GM12878 (cell line): ENCODE measurements at regions not wholly inside any gene's neighbourhood (a gene's known extent, or its start where the extent isn't known, plus 50 kb on each side); places are given as distances from the start of the nearest gene placed in this dataset.

ENCODE experiments used
- ATAC-seq: fragments of 200-7000 bp; cut with Tn5 transposase; 3 replicates; pipeline ENCODE4 v1.9.1; 2020; ENCODE audit warnings: mild to moderate bottlenecking, moderate library complexity
- BruUV-seq: library from RNA; stranded (reverse); fragments of 400-500 nt; replicated peaks from 2 replicates; lab custom pipeline; 2021; lab: Mats Ljungman, UMichigan
- CTCF ChIA-PET: fragments of 300-600 bp; sonication (Branson Sonifier 250); formaldehyde crosslinking; extraction: SDS; loops from one replicate; lab custom pipeline; 2021; ENCODE audit warnings: inconsistent platforms; lab: Yijun Ruan, JAX
- POLR2A ChIA-PET: fragments of 350-600 bp; formaldehyde crosslinking; extraction: SDS; loops from one replicate; lab custom pipeline; 2021; ENCODE audit warnings: inconsistent platforms; lab: Charles Lee
- RAD21 ChIA-PET: fragments of 300-600 bp; sonication (Branson Sonifier 250); formaldehyde crosslinking; loops from one replicate; lab custom pipeline; 2023; ENCODE audit warnings: antibody characterized with exemption; ENCODE audit not compliant: unreplicated experiment; lab: Charles Lee
- SMC1A ChIA-PET: fragments of 300-600 bp; sonication (Branson Sonifier 250); formaldehyde crosslinking; loops from one replicate; lab custom pipeline; 2023; ENCODE audit not compliant: unreplicated experiment, uncharacterized antibody; lab: Charles Lee
- DNase-seq: peaks from one replicate; pipeline ENCODE4 v3.0.0-alpha.2; 2011; ENCODE audit warnings: low read depth, low spot score
- FAIRE-seq: peaks from 3 replicates; lab custom pipeline; 2011; peaks lifted over from hg19 to GRCh38; lab: Jason Lieb, UNC
- H2AFZ ChIP-seq: 2 replicates; pipeline ENCODE4 v1.6.0; 2011; ENCODE audit warnings: low read depth, low read length, control low read depth; ENCODE audit not compliant: control insufficient read depth
- H3K27ac ChIP-seq: 2 replicates; pipeline ENCODE4 v1.5.1; 2011; ENCODE audit warnings: control low read depth; ENCODE audit not compliant: control insufficient read depth, insufficient read depth
- H3K27me3 ChIP-seq, 2 experiments: replicated peaks in 1 of 2; 2 replicates each; pipeline versions ENCODE4 v1.6.0 to v1.6.1; 2011; ENCODE audit warnings: low read length in 1 of 2; ENCODE audit not compliant: control insufficient read depth in 2 of 2, insufficient read depth in 2 of 2
- H3K36me3 ChIP-seq, 2 experiments: 2 replicates each; pipeline ENCODE4 v1.5.1; 2011; ENCODE audit warnings: low read length in 1 of 2; ENCODE audit not compliant: control insufficient read depth in 2 of 2, insufficient read depth in 2 of 2
- H3K4me1 ChIP-seq: 2 replicates; pipeline ENCODE4 v1.6.1; 2011; ENCODE audit warnings: mild to moderate bottlenecking, low read length, moderate library complexity, mixed read lengths; ENCODE audit not compliant: control insufficient read depth, insufficient read depth
- H3K4me2 ChIP-seq: 2 replicates; pipeline ENCODE4 v1.6.0; 2011; ENCODE audit warnings: control low read depth; ENCODE audit not compliant: control insufficient read depth, insufficient read depth
- H3K4me3 ChIP-seq: fragments of 200-600 bp; sonication (generic); 2 replicates; pipeline ENCODE4 v1.5.1; 2016
- H3K79me2 ChIP-seq: 2 replicates; pipeline ENCODE4 v1.6.0; 2011; ENCODE audit warnings: low read length; ENCODE audit not compliant: control insufficient read depth, insufficient read depth
- H3K9ac ChIP-seq: 2 replicates; pipeline ENCODE4 v1.8.0; 2011; ENCODE audit warnings: low read length, control low read depth, mixed read lengths; ENCODE audit not compliant: control insufficient read depth, insufficient read depth
- H3K9me3 ChIP-seq: replicated peaks from 3 replicates; pipeline ENCODE4 v1.5.1; 2011; ENCODE audit warnings: mild to moderate bottlenecking, low read length; ENCODE audit not compliant: control insufficient read depth, insufficient read depth
- H4K20me1 ChIP-seq: 2 replicates; pipeline ENCODE4 v1.6.0; 2011; ENCODE audit not compliant: control insufficient read depth, insufficient read depth
- CBFB ChIP-seq: IDR thresholded peaks from 2 replicates; pipeline ENCODE4 v1.6.1; 2016; ENCODE audit warnings: antibody characterized with exemption, low read depth
- CEBPB ChIP-seq, 2 experiments: fragments of 150-350 bp in 1 of 2; IDR thresholded peaks; 2 replicates each; pipeline ENCODE4 v1.6.1; 2012 to 2014; ENCODE audit warnings: low read depth in 2 of 2, low read length in 2 of 2, borderline replicate concordance in 1 of 2, inconsistent platforms in 1 of 2
- CHD2 ChIP-seq: IDR thresholded peaks from 2 replicates; pipeline ENCODE4 v1.6.1; 2011; ENCODE audit warnings: low read depth, low read length, improper control_type of control experiment, borderline replicate concordance
- FOXM1 ChIP-seq: IDR thresholded peaks from 2 replicates; pipeline ENCODE4 v1.6.1; 2012; ENCODE audit warnings: low read depth, mild to moderate bottlenecking, inconsistent platforms, low read length, moderate library complexity
- GATAD2B ChIP-seq: fragments of 450-650 bp; conservative IDR thresholded peaks from 2 replicates; pipeline ENCODE4 v1.6.1; 2017; ENCODE audit warnings: low read depth, mild to moderate bottlenecking, moderate library complexity
- JUNB ChIP-seq: IDR thresholded peaks from 2 replicates; pipeline ENCODE4 v1.6.1; 2016; ENCODE audit warnings: antibody characterized with exemption, mild to moderate bottlenecking
- KAT2A ChIP-seq: conservative IDR thresholded peaks from 2 replicates; pipeline ENCODE4 v1.6.1; 2011; ENCODE audit warnings: low read depth, low read length; ENCODE audit not compliant: control insufficient read depth
- LARP7 ChIP-seq: fragments of 450-650 bp; IDR thresholded peaks from 2 replicates; pipeline ENCODE4 v1.6.1; 2017; ENCODE audit warnings: mild to moderate bottlenecking
- MYB ChIP-seq: fragments of 150-350 bp; IDR thresholded peaks from 2 replicates; pipeline ENCODE4 v1.6.1; 2014; ENCODE audit warnings: mild to moderate bottlenecking, low read depth, low read length, borderline replicate concordance
- TAF1 ChIP-seq: IDR thresholded peaks from 2 replicates; pipeline ENCODE4 v1.6.1; 2011; ENCODE audit warnings: mild to moderate bottlenecking, low read depth, low read length, borderline replicate concordance
- ZNF24 ChIP-seq: fragments of 450-650 bp; IDR thresholded peaks from 2 replicates; pipeline ENCODE4 v1.6.1; 2017; ENCODE audit warnings: antibody characterized with exemption, mild to moderate bottlenecking
- WGBS: methylation state at CpG from one replicate; pipeline ENCODE4 v1.1.6; 2016; ENCODE audit warnings: low lambda C conversion rate; ENCODE audit not compliant: insufficient replicate concordance, insufficient coverage; ENCODE audit errors: missing lambda C conversion rate; 5-methylcytosine and 5-hydroxymethylcytosine counted together
- in situ Hi-C: fragments of 300-500 bp; cut with MboI; formaldehyde crosslinking; loops from 9 replicates; pipeline ENCODE4 v1.14.3; 2018; ENCODE audit warnings: mixed read lengths
- intact Hi-C: fragments of 100-400 bp; cut with micrococcal nuclease; formaldehyde crosslinking; loops from one replicate; pipeline ENCODE4 v1.14.2; 2022; ENCODE audit not compliant: unreplicated experiment
- TF ChIP-seq, protein P1 (sequence below): IDR thresholded peaks from 2 replicates; pipeline ENCODE4 v1.6.1; 2012; ENCODE audit warnings: low read length, inconsistent platforms
- TF ChIP-seq, protein P2 (sequence below): fragments of 450-650 bp; IDR thresholded peaks from 2 replicates; pipeline ENCODE4 v1.6.1; 2017; ENCODE audit warnings: mild to moderate bottlenecking, low read depth, inconsistent platforms; ENCODE audit not compliant: poor library complexity, severe bottlenecking
- TF ChIP-seq, protein P3 (sequence below): fragments of 450-650 bp; IDR thresholded peaks from 2 replicates; pipeline ENCODE4 v1.6.1; 2016; ENCODE audit warnings: mild to moderate bottlenecking, moderate library complexity, borderline replicate concordance
- TF ChIP-seq, protein P4 (sequence below): fragments of 150-350 bp; IDR thresholded peaks from 2 replicates; pipeline ENCODE4 v1.6.1; 2014; ENCODE audit warnings: mild to moderate bottlenecking, low read depth, low read length

DNA sequence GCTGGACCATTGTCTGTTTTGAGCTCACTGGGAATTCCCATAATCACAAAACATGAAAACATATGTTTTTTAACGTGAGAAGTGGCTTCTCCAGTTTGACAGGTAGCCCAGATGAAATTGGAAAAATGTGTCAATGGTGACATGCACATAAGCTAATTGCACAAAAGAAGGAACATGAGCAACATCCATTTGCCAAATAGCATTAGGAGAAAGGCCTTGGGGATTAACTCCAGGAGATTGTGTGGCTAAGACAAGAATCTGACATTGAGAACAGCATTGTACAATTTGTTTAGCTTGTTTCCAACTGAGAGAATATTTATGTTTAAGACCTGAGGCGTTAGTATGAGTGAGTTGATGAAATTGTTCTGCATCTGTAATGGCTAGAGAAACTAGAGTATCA is 147.0 kb upstream of the API5 start:
- 0% methylated on average over 2 of the region's 2 CpGs for WGBS
- DNase-seq (no peak), ATAC-seq (no peak), FAIRE-seq (no peak)
- Histone ChIP-seq H3K4me3 (no peak overlapping the region), H3K4me2 (no peak overlapping the region), H3K27me3 (no peaks in the 10 kb centered on the region), H2AFZ (no peak overlapping the region), H4K20me1 (no peaks in the 10 kb centered on the region), H3K27ac (no peak overlapping the region), H3K79me2 (no peaks in the 10 kb centered on the region), H3K9me3 (no peaks in the 10 kb centered on the region; the same call in 2 of the 3 replicates), H3K4me1 (no peaks in the 10 kb centered on the region), H3K36me3 (no peaks in the 10 kb centered on the region), H3K9ac (no peak overlapping the region)
- CTCF ChIA-PET, result interaction anchor here (0.7 to 0.9 kb wide), 2 partner anchors 33 to 117 kb away, joined by 3 to 5 read pairs; no protein-coding TSS in a partner anchor
- RAD21 ChIA-PET, result no interaction called here
- POLR2A ChIA-PET, result no interaction called here
- no TSS peak for BruUV-seq
- SMC1A ChIA-PET, result interaction anchor here (1.0 kb wide), 1 partner anchor 363 kb away, joined by 3 read pairs; no protein-coding TSS in a partner anchor
- intact Hi-C loops (loop anchor here (10.0 kb wide), 1 partner anchor 390 kb away; no protein-coding TSS in a partner anchor), in situ Hi-C loops (no loop called here)
- TF ChIP-seq JUNB, result no peak
- TF ChIP-seq, protein P1, sequence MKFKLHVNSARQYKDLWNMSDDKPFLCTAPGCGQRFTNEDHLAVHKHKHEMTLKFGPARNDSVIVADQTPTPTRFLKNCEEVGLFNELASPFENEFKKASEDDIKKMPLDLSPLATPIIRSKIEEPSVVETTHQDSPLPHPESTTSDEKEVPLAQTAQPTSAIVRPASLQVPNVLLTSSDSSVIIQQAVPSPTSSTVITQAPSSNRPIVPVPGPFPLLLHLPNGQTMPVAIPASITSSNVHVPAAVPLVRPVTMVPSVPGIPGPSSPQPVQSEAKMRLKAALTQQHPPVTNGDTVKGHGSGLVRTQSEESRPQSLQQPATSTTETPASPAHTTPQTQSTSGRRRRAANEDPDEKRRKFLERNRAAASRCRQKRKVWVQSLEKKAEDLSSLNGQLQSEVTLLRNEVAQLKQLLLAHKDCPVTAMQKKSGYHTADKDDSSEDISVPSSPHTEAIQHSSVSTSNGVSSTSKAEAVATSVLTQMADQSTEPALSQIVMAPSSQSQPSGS, result no peak
- no peak for TF ChIP-seq CBFB
- TF ChIP-seq KAT2A, result no peak
- no peak for TF ChIP-seq CEBPB (IDR thresholded peaks at IDR 0.05; ENCODE audit: borderline replicate concordance in 1 of 2, low read depth in 2 of 2, low read length in 2 of 2)
- TF ChIP-seq TAF1, result no peak
- TF ChIP-seq, protein P2, sequence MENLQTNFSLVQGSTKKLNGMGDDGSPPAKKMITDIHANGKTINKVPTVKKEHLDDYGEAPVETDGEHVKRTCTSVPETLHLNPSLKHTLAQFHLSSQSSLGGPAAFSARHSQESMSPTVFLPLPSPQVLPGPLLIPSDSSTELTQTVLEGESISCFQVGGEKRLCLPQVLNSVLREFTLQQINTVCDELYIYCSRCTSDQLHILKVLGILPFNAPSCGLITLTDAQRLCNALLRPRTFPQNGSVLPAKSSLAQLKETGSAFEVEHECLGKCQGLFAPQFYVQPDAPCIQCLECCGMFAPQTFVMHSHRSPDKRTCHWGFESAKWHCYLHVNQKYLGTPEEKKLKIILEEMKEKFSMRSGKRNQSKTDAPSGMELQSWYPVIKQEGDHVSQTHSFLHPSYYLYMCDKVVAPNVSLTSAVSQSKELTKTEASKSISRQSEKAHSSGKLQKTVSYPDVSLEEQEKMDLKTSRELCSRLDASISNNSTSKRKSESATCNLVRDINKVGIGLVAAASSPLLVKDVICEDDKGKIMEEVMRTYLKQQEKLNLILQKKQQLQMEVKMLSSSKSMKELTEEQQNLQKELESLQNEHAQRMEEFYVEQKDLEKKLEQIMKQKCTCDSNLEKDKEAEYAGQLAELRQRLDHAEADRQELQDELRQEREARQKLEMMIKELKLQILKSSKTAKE, result no peak
- TF ChIP-seq CHD2, result no peak
- TF ChIP-seq, protein P3, sequence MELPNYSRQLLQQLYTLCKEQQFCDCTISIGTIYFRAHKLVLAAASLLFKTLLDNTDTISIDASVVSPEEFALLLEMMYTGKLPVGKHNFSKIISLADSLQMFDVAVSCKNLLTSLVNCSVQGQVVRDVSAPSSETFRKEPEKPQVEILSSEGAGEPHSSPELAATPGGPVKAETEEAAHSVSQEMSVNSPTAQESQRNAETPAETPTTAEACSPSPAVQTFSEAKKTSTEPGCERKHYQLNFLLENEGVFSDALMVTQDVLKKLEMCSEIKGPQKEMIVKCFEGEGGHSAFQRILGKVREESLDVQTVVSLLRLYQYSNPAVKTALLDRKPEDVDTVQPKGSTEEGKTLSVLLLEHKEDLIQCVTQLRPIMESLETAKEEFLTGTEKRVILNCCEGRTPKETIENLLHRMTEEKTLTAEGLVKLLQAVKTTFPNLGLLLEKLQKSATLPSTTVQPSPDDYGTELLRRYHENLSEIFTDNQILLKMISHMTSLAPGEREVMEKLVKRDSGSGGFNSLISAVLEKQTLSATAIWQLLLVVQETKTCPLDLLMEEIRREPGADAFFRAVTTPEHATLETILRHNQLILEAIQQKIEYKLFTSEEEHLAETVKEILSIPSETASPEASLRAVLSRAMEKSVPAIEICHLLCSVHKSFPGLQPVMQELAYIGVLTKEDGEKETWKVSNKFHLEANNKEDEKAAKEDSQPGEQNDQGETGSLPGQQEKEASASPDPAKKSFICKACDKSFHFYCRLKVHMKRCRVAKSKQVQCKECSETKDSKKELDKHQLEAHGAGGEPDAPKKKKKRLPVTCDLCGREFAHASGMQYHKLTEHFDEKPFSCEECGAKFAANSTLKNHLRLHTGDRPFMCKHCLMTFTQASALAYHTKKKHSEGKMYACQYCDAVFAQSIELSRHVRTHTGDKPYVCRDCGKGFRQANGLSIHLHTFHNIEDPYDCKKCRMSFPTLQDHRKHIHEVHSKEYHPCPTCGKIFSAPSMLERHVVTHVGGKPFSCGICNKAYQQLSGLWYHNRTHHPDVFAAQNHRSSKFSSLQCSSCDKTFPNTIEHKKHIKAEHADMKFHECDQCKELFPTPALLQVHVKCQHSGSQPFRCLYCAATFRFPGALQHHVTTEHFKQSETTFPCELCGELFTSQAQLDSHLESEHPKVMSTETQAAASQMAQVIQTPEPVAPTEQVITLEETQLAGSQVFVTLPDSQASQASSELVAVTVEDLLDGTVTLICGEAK, result no peak
- no peak for TF ChIP-seq ZNF24
- TF ChIP-seq, protein P4, sequence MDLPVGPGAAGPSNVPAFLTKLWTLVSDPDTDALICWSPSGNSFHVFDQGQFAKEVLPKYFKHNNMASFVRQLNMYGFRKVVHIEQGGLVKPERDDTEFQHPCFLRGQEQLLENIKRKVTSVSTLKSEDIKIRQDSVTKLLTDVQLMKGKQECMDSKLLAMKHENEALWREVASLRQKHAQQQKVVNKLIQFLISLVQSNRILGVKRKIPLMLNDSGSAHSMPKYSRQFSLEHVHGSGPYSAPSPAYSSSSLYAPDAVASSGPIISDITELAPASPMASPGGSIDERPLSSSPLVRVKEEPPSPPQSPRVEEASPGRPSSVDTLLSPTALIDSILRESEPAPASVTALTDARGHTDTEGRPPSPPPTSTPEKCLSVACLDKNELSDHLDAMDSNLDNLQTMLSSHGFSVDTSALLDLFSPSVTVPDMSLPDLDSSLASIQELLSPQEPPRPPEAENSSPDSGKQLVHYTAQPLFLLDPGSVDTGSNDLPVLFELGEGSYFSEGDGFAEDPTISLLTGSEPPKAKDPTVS, result no peak
- TF ChIP-seq GATAD2B, result no peak
- no peak for TF ChIP-seq LARP7
- TF ChIP-seq FOXM1, result no peak
- no peak for TF ChIP-seq MYB
